Mesenchymal stem cell (in vitro differentiated cells and primary cell): ENCODE measurements at regions not wholly inside any gene's neighbourhood (a gene's known extent, or its start where the extent isn't known, plus 50 kb on each side); places are given as distances from the start of the nearest gene placed in this dataset.
A peak's percentile ranks its signal among the peaks of the same experiment; 100 is the strongest.

Experiments used
- DNase-seq: peaks from one replicate; pipeline ENCODE4 v3.0.0-alpha.2; 2013
- H2AFZ ChIP-seq: one replicate; pipeline ENCODE4 v1.6.1; 2013; ENCODE audit warnings: low read depth, mild to moderate bottlenecking, control low read depth, inconsistent platforms, low read length, moderate library complexity
- H2AK5ac ChIP-seq: 2 replicates; pipeline ENCODE4 v1.6.1; 2013; ENCODE audit warnings: low read length, moderate library complexity, mild to moderate bottlenecking, inconsistent platforms; ENCODE audit not compliant: severe bottlenecking
- H2BK120ac ChIP-seq: one replicate; pipeline ENCODE4 v1.6.1; 2013; ENCODE audit warnings: low read depth, mild to moderate bottlenecking, inconsistent platforms, low read length, moderate library complexity
- H2BK12ac ChIP-seq, 2 experiments: one replicate each; pipeline ENCODE4 v1.6.1; 2013; ENCODE audit warnings: inconsistent platforms in 2 of 2, low read length in 2 of 2, mild to moderate bottlenecking in 2 of 2, moderate library complexity in 2 of 2, control low read depth in 1 of 2
- H2BK15ac ChIP-seq: one replicate; pipeline ENCODE4 v1.6.1; 2013; ENCODE audit warnings: mild to moderate bottlenecking, low read depth, inconsistent platforms; ENCODE audit not compliant: poor library complexity, severe bottlenecking
- H2BK5ac ChIP-seq: 2 replicates; pipeline ENCODE4 v1.6.1; 2013; ENCODE audit warnings: low read depth, mild to moderate bottlenecking, low read length, control low read depth, inconsistent platforms; ENCODE audit not compliant: poor library complexity, severe bottlenecking
- H3K14ac ChIP-seq, 2 experiments: one replicate each; pipeline ENCODE4 v1.6.1; 2013; ENCODE audit warnings: inconsistent platforms in 2 of 2, low read length in 2 of 2, control low read depth in 1 of 2, mild to moderate bottlenecking in 1 of 2, moderate library complexity in 1 of 2
- H3K18ac ChIP-seq, 2 experiments: one replicate each; pipeline ENCODE4 v1.6.1; 2013; ENCODE audit warnings: inconsistent platforms in 2 of 2, low read length in 2 of 2, control low read depth in 1 of 2, low read depth in 1 of 2, mild to moderate bottlenecking in 1 of 2
- H3K23ac ChIP-seq, 2 experiments: one replicate each; pipeline ENCODE4 v1.6.1; 2013; ENCODE audit warnings: inconsistent platforms in 2 of 2, low read length in 2 of 2, mild to moderate bottlenecking in 2 of 2, moderate library complexity in 2 of 2, control low read depth in 1 of 2
- H3K27ac ChIP-seq: 2 replicates; pipeline ENCODE4 v1.5.1; 2013; ENCODE audit warnings: mild to moderate bottlenecking, moderate library complexity, low read length, control low read depth, inconsistent platforms; ENCODE audit not compliant: poor library complexity, severe bottlenecking
- H3K27me3 ChIP-seq, 2 experiments: 2 replicates each; pipeline versions ENCODE4 v1.6.1 to v1.7.0; 2013; ENCODE audit warnings: low read length in 2 of 2, mild to moderate bottlenecking in 2 of 2, moderate library complexity in 2 of 2, control low read depth in 1 of 2, inconsistent platforms in 1 of 2; ENCODE audit not compliant: control insufficient read depth in 1 of 2, insufficient read depth in 1 of 2
- H3K36me3 ChIP-seq, 2 experiments: 2 replicates each; pipeline versions ENCODE4 v1.6.1 to v1.7.0; 2013; ENCODE audit warnings: low read length in 2 of 2, control low read depth in 1 of 2, inconsistent platforms in 1 of 2, low read depth in 1 of 2, mild to moderate bottlenecking in 1 of 2; ENCODE audit not compliant: insufficient read depth in 2 of 2, control insufficient read depth in 1 of 2
- H3K4ac ChIP-seq, 2 experiments: one replicate each; pipeline ENCODE4 v1.6.1; 2013; ENCODE audit warnings: inconsistent platforms in 2 of 2, low read length in 2 of 2, mild to moderate bottlenecking in 2 of 2, moderate library complexity in 2 of 2, control low read depth in 1 of 2, low read depth in 1 of 2
- H3K4me1 ChIP-seq: 2 replicates; pipeline ENCODE4 v1.6.1; 2013; ENCODE audit warnings: low read depth, low read length, control low read depth; ENCODE audit not compliant: control insufficient read depth, insufficient read depth
- H3K4me2 ChIP-seq: 2 replicates; pipeline ENCODE4 v1.6.1; 2013; ENCODE audit warnings: low read length, mild to moderate bottlenecking, inconsistent platforms; ENCODE audit not compliant: poor library complexity, severe bottlenecking
- H3K4me3 ChIP-seq, 2 experiments: 2 replicates each; pipeline versions ENCODE4 v1.5.1 to v1.7.0; 2013; ENCODE audit warnings: low read length in 2 of 2, mild to moderate bottlenecking in 2 of 2, control low read depth in 1 of 2, low read depth in 1 of 2; ENCODE audit not compliant: insufficient read depth in 1 of 2
- H3K79me1 ChIP-seq: replicated peaks from 2 replicates; pipeline ENCODE4 v1.6.1; 2013; ENCODE audit warnings: mild to moderate bottlenecking, control low read depth, low read length, inconsistent platforms; ENCODE audit not compliant: poor library complexity, severe bottlenecking
- H3K9ac ChIP-seq: 2 replicates; pipeline ENCODE4 v1.7.0; 2013; ENCODE audit warnings: mild to moderate bottlenecking, low read length, moderate library complexity
- H3K9me3 ChIP-seq: 2 replicates; pipeline ENCODE4 v1.7.0; 2013; ENCODE audit warnings: mild to moderate bottlenecking, low read length; ENCODE audit not compliant: control insufficient read depth
- H4K8ac ChIP-seq: one replicate; pipeline ENCODE4 v1.6.1; 2013; ENCODE audit warnings: inconsistent platforms, mild to moderate bottlenecking, low read length, moderate library complexity
- H4K91ac ChIP-seq: one replicate; pipeline ENCODE4 v1.6.1; 2013; ENCODE audit warnings: mild to moderate bottlenecking, low read length, inconsistent platforms
- WGBS: methylation state at CpG from one replicate; pipeline ENCODE4 v1.1.7; 2013; ENCODE audit warnings: mixed read lengths; 5-methylcytosine and 5-hydroxymethylcytosine counted together

GRCh38 chr6:131366223-131366622 is 206.8 kb upstream of the ARG1 start:
- H3K4ac ChIP-seq: no peak overlapping the region
- H3K9ac ChIP-seq: no peak overlapping the region
- H3K23ac ChIP-seq: no peak overlapping the region
- no peak overlapping the region for H2AFZ ChIP-seq
- no peak overlapping the region for H3K27ac ChIP-seq
- no peak for DNase-seq
- H2AK5ac ChIP-seq: no peak overlapping the region
- H3K4me2 ChIP-seq: no peak overlapping the region
- WGBS: 91% methylated on average over 1 of the region's 2 CpGs
- no peaks in the 10 kb centered on the region for H3K4me1 ChIP-seq
- no peak overlapping the region for H3K18ac ChIP-seq
- no peak overlapping the region for H2BK5ac ChIP-seq
- H3K79me1 ChIP-seq: no peaks in the 10 kb centered on the region
- H2BK12ac ChIP-seq: no peak overlapping the region
- no peak overlapping the region for H4K8ac ChIP-seq
- no peak overlapping the region for H2BK120ac ChIP-seq
- H3K14ac ChIP-seq: no peak overlapping the region
- peaks cover 0 to 13% of the 10 kb centered on the region in 2 experiments for H3K27me3 ChIP-seq
- peaks cover 4% of the 10 kb centered on the region for H3K9me3 ChIP-seq
- H3K36me3 ChIP-seq: no peaks in the 10 kb centered on the region
- H3K4me3 ChIP-seq: no peak overlapping the region
- H4K91ac ChIP-seq: no peak overlapping the region
- H2BK15ac ChIP-seq: no peak overlapping the region

GRCh38 chr6:131367206-131367873 is 205.7 kb upstream of the ARG1 start:
- H2AFZ ChIP-seq: no peak overlapping the region
- H3K9me3 ChIP-seq: peaks cover 4% of the 10 kb centered on the region
- DNase-seq: no peak
- no peak overlapping the region for H3K23ac ChIP-seq
- H4K8ac ChIP-seq: no peak overlapping the region
- H2AK5ac ChIP-seq: no peak overlapping the region
- no peak overlapping the region for H3K4me3 ChIP-seq
- no peak overlapping the region for H3K14ac ChIP-seq
- H2BK5ac ChIP-seq: no peak overlapping the region
- H3K79me1 ChIP-seq: no peaks in the 10 kb centered on the region
- peaks cover 0 to 13% of the 10 kb centered on the region in 2 experiments for H3K27me3 ChIP-seq
- H2BK15ac ChIP-seq: no peak overlapping the region
- no peak overlapping the region for H4K91ac ChIP-seq
- no peak overlapping the region for H3K18ac ChIP-seq
- no peak overlapping the region for H3K4ac ChIP-seq
- no peak overlapping the region for H3K27ac ChIP-seq
- no peaks in the 10 kb centered on the region for H3K36me3 ChIP-seq
- no peak overlapping the region for H2BK12ac ChIP-seq
- H3K9ac ChIP-seq: no peak overlapping the region
- WGBS: 95% methylated on average over 8 of the region's 10 CpGs
- H2BK120ac ChIP-seq: no peak overlapping the region
- no peaks in the 10 kb centered on the region for H3K4me1 ChIP-seq
- no peak overlapping the region for H3K4me2 ChIP-seq

- H4K8ac ChIP-seq: no peak overlapping the region
- DNase-seq: no peak
- whole genome bisulfite sequencing: 85% methylated on average over 6 of the region's 6 CpGs
- H2BK5ac ChIP-seq: no peak overlapping the region
- peaks cover 0 to 13% of the 10 kb centered on the region in 2 experiments for H3K27me3 ChIP-seq
- no peaks in the 10 kb centered on the region for H3K36me3 ChIP-seq
- no peak overlapping the region for H3K18ac ChIP-seq
- no peak overlapping the region for H3K27ac ChIP-seq
- no peak overlapping the region for H3K14ac ChIP-seq
- no peaks in the 10 kb centered on the region for H3K4me1 ChIP-seq
- H3K4me3 ChIP-seq: peak overlapping the region in 1 of 2 experiments; percentile 38
- H2BK120ac ChIP-seq: no peak overlapping the region
- no peak overlapping the region for H3K4ac ChIP-seq
- peaks cover 4% of the 10 kb centered on the region for H3K9me3 ChIP-seq
- H2BK15ac ChIP-seq: no peak overlapping the region
- H3K9ac ChIP-seq: peak overlapping the region; percentile 77
- no peak overlapping the region for H2AK5ac ChIP-seq
- no peak overlapping the region for H2BK12ac ChIP-seq
- no peaks in the 10 kb centered on the region for H3K79me1 ChIP-seq
- H4K91ac ChIP-seq: no peak overlapping the region
- H2AFZ ChIP-seq: no peak overlapping the region
- H3K23ac ChIP-seq: no peak overlapping the region
- no peak overlapping the region for H3K4me2 ChIP-seq
Observed at GRCh38 chr6:131368198-131368911, 204.7 kb upstream of the ARG1 start.

- Histone ChIP-seq H4K91ac (no peak overlapping the region), H2AK5ac (no peak overlapping the region), H2BK12ac (no peak overlapping the region), H3K4me2 (no peak overlapping the region), H3K79me1 (no peaks in the 10 kb centered on the region), H3K9me3 (peaks cover 4% of the 10 kb centered on the region), H2BK5ac (no peak overlapping the region), H3K4ac (no peak overlapping the region), H3K18ac (no peak overlapping the region), H3K27me3 (peaks cover 0 to 4% of the 10 kb centered on the region in 2 experiments), H3K23ac (no peak overlapping the region), H3K4me1 (no peaks in the 10 kb centered on the region), H2AFZ (no peak overlapping the region), H3K27ac (no peak overlapping the region), H4K8ac (no peak overlapping the region), H2BK120ac (no peak overlapping the region), H3K4me3 (peak overlapping the region in 1 of 2 experiments; percentile 14), H3K14ac (no peak overlapping the region), H3K36me3 (no peaks in the 10 kb centered on the region), H2BK15ac (no peak overlapping the region), H3K9ac (no peak overlapping the region)
- DNase-seq: no peak
- 70% methylated on average over 2 of the region's 5 CpGs for WGBS
Observed at GRCh38 chr6:131372535-131372934, 200.5 kb upstream of the ARG1 start.
